MV-4-11 (cell line): ENCODE measurements at regions not wholly inside any gene's neighbourhood (a gene's known extent, or its start where the extent isn't known, plus 50 kb on each side); places are given as distances from the start of the nearest gene placed in this dataset.

Source experiments
- DNase-seq: peaks from one replicate; lab custom pipeline; 2025; lab: John Stamatoyannopoulos, UW

- no peak for DNase-seq
These were observed 261.7 kb downstream of the GPD2 start for GRCh38 chr2:156697906-156698305.

- DNase-seq: no peak
These were observed 264.5 kb downstream of the GPD2 start for GRCh38 chr2:156700681-156701080.

GRCh38 chr2:156702541-156702940 lies 266.4 kb downstream of the GPD2 start:
- no peak for DNase-seq

- no peak for DNase-seq
These were observed 267.5 kb downstream of the GPD2 start for GRCh38 chr2:156703642-156704041.

- no peak for DNase-seq
These were observed 268.0 kb downstream of the GPD2 start for GRCh38 chr2:156704132-156704531.

GRCh38 chr2:156704617-156705016 lies 268.4 kb downstream of the GPD2 start:
- DNase-seq: no peak

- no peak for DNase-seq
These were observed 270.4 kb downstream of the GPD2 start for GRCh38 chr2:156706576-156706975.

GRCh38 chr2:156708051-156708450 lies 271.9 kb downstream of the GPD2 start:
- DNase-seq: no peak

GRCh38 chr2:156709091-156709490 lies 272.9 kb downstream of the GPD2 start:
- DNase-seq: no peak

GRCh38 chr2:156719036-156719435 lies 282.9 kb downstream of the GPD2 start:
- DNase-seq: no peak

GRCh38 chr2:156727867-156728266 lies 291.7 kb downstream of the GPD2 start:
- no peak for DNase-seq

GRCh38 chr2:156728328-156728727 lies 292.1 kb downstream of the GPD2 start:
- no peak for DNase-seq

GRCh38 chr2:156731506-156731905 lies 295.3 kb downstream of the GPD2 start:
- no peak for DNase-seq

GRCh38 chr2:156736950-156737349 lies 300.8 kb downstream of the GPD2 start:
- no peak for DNase-seq

GRCh38 chr2:156739301-156739700 lies 303.1 kb downstream of the GPD2 start:
- no peak for DNase-seq

GRCh38 chr2:156745619-156746018 lies 309.4 kb downstream of the GPD2 start:
- no peak for DNase-seq

GRCh38 chr2:156748221-156748620 lies 312.0 kb downstream of the GPD2 start:
- DNase-seq: peak; percentile 68

- no peak for DNase-seq
These were observed 315.9 kb downstream of the GPD2 start for GRCh38 chr2:156752042-156752441.

GRCh38 chr2:156753766-156754165 lies 317.6 kb downstream of the GPD2 start:
- DNase-seq: no peak

GRCh38 chr2:156756516-156756915 lies 320.3 kb downstream of the GPD2 start:
- no peak for DNase-seq

GRCh38 chr2:156763174-156763573 lies 327.0 kb downstream of the GPD2 start:
- no peak for DNase-seq

- no peak for DNase-seq
These were observed 328.9 kb downstream of the GPD2 start for GRCh38 chr2:156765043-156765442.

GRCh38 chr2:156765450-156765849 lies 329.3 kb downstream of the GPD2 start:
- no peak for DNase-seq

- no peak for DNase-seq
These were observed 333.6 kb downstream of the GPD2 start for GRCh38 chr2:156769802-156770201.

GRCh38 chr2:156778916-156779315 lies 342.7 kb downstream of the GPD2 start:
- no peak for DNase-seq
